Renal cortical epithelial cell (primary cell): ENCODE measurements at regions not wholly inside any gene's neighbourhood (a gene's known extent, or its start where the extent isn't known, plus 50 kb on each side); places are given as distances from the start of the nearest gene placed in this dataset.
"Not testable (repeated sequence)": the region's sequence is repeated elsewhere in the genome, so short reads cannot be mapped to it uniquely, and the experiment has no call there.

Experiments
- DNase-seq: peaks from one replicate; pipeline ENCODE4 v3.0.0-alpha.2; 2011; ENCODE audit warnings: low read depth

DNA sequence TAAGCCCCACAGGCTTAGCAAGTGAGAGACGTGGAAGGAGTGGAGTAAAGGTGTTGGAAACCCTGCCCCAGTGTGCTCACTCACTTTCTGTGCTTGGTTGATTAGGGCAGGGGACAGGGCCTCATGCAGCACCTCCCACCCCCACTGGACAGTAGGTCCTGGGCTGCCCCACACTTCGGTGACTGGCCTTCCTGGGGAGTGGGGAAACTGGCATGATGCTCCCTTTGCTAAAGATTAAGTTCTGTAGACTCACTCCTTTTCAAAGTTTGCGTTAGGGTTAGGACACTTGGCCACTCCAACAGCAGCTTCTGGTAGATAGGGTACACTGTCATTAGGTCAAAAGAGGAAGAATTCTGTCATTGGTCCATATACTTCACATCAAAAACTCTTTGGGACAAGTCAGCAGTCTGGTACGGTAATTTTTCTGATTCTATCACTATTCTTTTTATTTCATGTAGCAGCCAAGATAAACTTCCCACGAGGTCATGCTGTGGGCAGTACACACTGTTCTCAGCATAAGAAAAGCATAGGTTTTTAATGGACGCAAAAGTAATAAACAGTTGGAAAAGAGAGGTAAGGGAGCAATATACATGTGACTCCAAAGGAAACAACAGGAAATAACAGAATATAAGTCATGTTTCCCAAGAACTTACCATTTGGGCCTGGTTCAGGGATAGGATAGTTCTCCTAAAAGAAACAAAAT is 106.6 kb upstream of the TERB2 start:
- DNase-seq: not testable (repeated sequence)

DNA sequence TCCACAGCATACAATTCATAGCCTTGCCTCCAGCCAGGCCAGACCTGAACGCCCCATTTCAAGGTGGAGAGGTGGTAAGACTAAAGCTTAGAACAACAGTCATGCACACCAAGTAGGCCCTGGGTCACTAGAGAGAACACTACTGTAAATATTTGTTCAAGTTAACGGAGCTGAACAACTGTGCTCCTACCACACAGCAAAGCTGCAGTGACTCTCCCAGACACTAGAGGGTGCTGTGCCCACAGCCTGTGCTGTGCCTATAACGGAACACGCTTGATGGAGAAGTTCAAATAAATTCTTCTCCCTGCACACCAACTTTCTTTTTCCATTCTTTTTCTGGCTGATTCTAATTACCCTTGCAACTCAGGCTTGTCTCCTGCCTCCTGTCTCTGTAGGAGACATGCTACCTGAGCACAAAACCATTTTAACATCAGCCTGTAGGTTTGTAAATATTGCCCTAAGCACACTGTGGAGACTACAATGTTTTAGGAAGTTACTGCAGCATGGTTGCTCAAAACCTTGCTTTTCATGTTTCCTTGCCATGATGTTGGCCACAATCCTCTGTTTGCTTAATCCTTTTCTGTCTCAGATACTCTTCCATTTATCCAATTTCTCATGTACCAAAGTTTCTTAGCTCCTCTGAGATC is 103.1 kb upstream of the TERB2 start:
- peak; percentile 87 for DNase-seq

DNA sequence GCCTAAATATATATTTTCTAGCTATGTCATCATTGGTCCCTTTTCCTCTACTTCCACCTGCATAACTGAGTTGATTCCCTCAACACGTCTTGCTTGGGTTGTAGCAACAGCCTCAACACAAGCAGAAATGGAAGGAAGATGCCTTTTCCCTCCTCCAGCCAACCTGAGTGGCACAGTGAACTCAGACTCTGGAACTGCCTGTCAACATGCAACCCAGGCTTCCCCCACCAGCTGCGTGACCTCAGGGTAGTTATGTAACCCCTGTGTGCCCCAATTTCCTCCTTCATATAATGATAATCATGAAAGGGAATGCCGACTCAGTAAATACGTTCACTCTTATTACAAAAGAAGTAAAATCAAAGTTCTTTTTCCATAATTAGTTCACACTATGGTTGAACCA is 101.8 kb upstream of the TERB2 start:
- DNase-seq: not testable (repeated sequence)

- not testable (repeated sequence) for DNase-seq
Measured at GRCh38 chr15:44856284-44856683, 100.2 kb upstream of the TERB2 start.

- not testable (repeated sequence) for DNase-seq
Measured at GRCh38 chr15:44857164-44857710, 99.2 kb upstream of the TERB2 start.

DNA sequence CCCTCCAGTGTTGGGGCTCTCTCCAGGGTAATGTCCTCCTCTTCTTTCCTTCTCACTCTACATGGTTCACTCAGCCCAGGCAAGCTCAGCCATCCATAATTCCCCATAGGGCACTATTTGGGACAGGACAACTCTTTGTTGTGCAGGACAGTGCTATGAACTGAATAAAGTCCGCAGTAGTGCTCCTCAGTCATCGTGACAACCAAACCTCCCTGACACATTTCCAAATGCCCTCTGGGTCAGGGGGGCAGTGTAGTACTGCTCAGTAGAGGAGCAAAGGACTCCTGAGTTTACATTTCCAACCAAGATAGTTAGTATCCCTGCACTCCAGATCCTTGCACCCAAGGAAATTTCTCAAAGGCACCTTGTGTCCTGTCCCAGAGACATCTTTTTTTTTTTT is 97.4 kb upstream of the TERB2 start:
- DNase-seq: not testable (repeated sequence)

GRCh38 chr15:44860168-44860567 is 96.3 kb upstream of the TERB2 start:
- DNase-seq: not testable (repeated sequence)

GRCh38 chr15:44861439-44861910 is 95.0 kb upstream of the TERB2 start:
- DNase-seq: no peak

- DNase-seq: no peak
Measured at GRCh38 chr15:44861917-44862316, 94.6 kb upstream of the TERB2 start.

GRCh38 chr15:44862866-44863265 is 93.6 kb upstream of the TERB2 start:
- DNase-seq: not testable (repeated sequence)

DNA sequence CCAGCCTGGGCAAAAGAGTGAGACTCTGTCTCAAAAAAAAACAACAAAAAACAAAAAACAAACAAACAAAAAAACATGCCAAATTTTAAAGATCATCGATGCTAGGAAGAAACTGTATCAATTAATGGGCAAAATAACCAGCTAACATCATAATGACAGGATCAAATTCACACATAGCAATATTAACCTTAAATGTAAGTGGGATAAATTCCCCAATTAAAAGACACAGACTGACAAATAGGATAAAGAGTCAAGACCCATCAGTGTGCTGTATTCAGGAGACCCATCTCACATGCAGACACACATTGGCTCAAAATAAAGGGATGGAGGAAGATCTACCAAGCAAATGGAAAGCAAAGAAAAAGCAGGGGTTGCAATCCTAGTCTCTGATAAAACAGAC is 88.4 kb upstream of the TERB2 start:
- not testable (repeated sequence) for DNase-seq

- DNase-seq: not testable (repeated sequence)
Measured at GRCh38 chr15:44870125-44870524, 86.4 kb upstream of the TERB2 start.

- DNase-seq: no peak
Measured at GRCh38 chr15:44873103-44873502, 83.4 kb upstream of the TERB2 start.

GRCh38 chr15:44879066-44879465 is 77.4 kb upstream of the TERB2 start:
- no peak for DNase-seq

DNA sequence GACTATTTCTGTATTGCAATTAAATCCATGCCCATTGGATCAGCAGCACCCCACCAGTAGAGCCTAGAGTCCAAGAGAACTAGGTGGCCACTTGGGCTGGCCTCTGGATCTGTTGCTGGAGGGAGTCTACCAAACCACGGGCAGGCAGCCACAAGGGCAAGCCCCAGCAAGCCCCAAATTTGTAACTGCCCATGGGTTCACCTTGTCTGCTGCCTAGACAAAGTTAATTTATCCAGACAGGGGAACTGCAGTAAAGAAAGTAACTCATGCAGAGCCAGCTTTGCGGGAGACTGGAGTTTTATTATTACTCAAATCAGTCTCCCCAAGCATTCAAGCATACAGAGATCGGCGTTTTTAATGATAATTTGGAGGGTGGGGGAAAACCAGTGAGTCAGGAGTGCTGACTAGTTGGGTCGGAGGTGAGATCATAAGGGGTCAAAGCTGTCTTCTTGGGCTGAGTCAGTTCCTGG is 74.0 kb upstream of the TERB2 start:
- DNase-seq: peak; percentile 68

DNA sequence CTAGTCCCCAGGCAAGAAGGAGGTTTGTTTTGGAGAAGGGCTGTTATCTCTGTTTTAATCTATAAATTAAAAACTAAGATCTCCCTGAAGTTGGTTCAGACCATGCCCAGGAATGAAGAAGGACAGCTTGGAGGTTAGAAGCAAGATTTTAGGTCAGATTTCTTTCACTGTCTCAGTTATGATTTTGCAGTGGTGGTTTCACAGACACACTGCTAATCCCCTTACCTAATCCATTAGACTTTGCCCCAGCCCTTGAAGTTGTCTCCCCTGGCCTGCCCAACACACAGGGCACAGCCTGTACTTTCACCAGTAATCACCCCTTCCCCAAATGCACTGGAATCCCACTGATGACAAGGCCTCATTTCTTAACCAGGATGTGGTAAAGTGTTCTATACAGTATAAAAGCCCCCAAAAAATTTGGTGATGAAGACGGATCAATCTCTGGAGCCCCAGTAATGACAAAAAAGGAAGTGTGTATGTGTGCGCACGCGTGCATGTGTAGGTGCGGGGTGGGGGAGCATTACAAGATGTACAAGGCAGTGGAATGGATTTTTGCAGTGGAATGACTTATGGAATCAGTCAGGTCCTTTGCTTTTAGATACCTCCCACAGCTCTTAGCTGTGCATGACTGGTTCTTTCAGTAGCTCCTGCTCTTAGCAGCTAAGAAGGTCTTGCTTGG is 73.1 kb upstream of the TERB2 start:
- DNase-seq: peak; percentile 21

GRCh38 chr15:44898890-44899651 is 57.4 kb upstream of the TERB2 start:
- DNase-seq: peak; percentile 13

DNA sequence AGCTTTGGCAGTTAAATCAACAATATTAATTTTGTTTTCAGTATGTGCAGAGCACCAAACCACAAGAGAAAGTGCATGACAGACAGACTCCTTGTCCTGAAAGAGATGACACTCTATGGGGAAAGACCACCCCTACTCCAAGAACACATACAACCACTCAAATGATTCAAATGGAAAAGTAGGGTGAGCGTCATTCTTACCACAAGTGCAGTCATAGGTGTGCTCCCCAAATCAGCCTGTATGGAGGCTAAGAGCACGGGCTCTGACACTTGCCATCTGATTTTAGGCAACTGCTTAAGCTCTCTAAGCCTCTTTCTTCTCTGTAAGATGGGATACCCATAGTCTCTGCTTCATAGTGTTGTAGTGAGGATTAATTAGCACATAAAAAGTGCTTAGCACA is 56.7 kb upstream of the TERB2 start:
- DNase-seq: not testable (repeated sequence)

DNA sequence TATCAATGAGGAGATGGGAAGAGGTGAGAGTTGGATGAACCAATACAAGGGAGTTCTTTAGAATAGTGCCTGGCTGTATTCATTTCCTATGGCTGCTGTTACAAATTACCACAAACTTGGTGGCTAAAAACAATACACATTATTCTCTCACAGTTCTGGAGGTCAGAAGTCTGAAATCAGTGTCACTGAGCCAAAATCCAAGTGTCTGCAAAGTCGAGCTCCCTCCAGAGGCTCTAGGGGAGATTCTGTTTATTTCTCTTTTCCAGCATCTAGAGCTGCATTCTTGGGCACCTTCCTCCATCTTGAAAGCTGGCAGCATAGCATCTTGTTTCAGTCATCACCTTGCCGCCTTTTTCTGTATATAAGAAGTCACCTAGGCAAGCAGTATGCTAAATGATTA is 55.7 kb upstream of the TERB2 start:
- DNase-seq: not testable (repeated sequence)

- not testable (repeated sequence) for DNase-seq
Measured at GRCh38 chr15:44903281-44903680, 53.2 kb upstream of the TERB2 start.

- peak; percentile 3 for DNase-seq
Measured at GRCh38 chr15:44904651-44905340, 51.7 kb upstream of the TERB2 start.
